Lower leg skin (tissue), 4 donors: ENCODE measurements at regions not wholly inside any gene's neighbourhood (a gene's known extent, or its start where the extent isn't known, plus 50 kb on each side); places are given as distances from the start of the nearest gene placed in this dataset.

ENCODE experiments used
- DNase-seq, 2 donors: peaks; one replicate each; pipeline ENCODE4 v3.0.0-alpha.2; 2019; ENCODE audit warnings: low spot score in 2 of 2
- H3K4me3 ChIP-seq: fragments of 200-600 bp; sonication (generic); 2 replicates; pipeline ENCODE4 v1.5.1; 2017; ENCODE audit warnings: mild to moderate bottlenecking, low read depth; ENCODE audit not compliant: poor library complexity, severe bottlenecking
- CTCF ChIP-seq, 3 donors: fragments of 450-650 bp; IDR thresholded peaks; one replicate each; pipeline ENCODE4 v1.5.1; 2016; ENCODE audit warnings: antibody characterized with exemption in 3 of 3, mild to moderate bottlenecking in 3 of 3, moderate library complexity in 2 of 3
- POLR2A ChIP-seq, 2 donors: fragments of 450-650 bp; IDR thresholded peaks; one replicate each; pipeline ENCODE4 v1.6.1; 2016 to 2017; ENCODE audit warnings: antibody characterized with exemption in 2 of 2, mild to moderate bottlenecking in 1 of 2, moderate library complexity in 1 of 2
- WGBS, 2 donors: methylation state at CpG; one replicate each; pipeline ENCODE4 v1.1.5; 2018; 5-methylcytosine and 5-hydroxymethylcytosine counted together
- intact Hi-C: fragments of 100-400 bp; cut with DNase I; formaldehyde crosslinking; loops from one replicate; pipeline ENCODE4 v1.15.0; 2023; ENCODE audit warnings: low total_unique reads

- intact Hi-C loops: no loop called here
- TF ChIP-seq CTCF (IDR thresholded peaks at IDR 0.05): no peak
- TF ChIP-seq POLR2A (IDR thresholded peaks at IDR 0.05): no peak
- WGBS, 2 donors: 39 to 46% methylated on average over 3 of the region's 3 CpGs
- H3K4me3 ChIP-seq: no peak overlapping the region
- no peak for DNase-seq
Measured at GRCh38 chr14:106493962-106494823, 967.8 kb downstream of the TMEM121 start.

GRCh38 chr14:106500571-106500970 lies 974.2 kb downstream of the TMEM121 start:
- H3K4me3 ChIP-seq: no peak overlapping the region
- intact Hi-C loops: no loop called here
- TF ChIP-seq CTCF (IDR thresholded peaks at IDR 0.05) (no peak), POLR2A (IDR thresholded peaks at IDR 0.05) (no peak)
- DNase-seq: no peak
- 39 to 41% methylated on average over 1 of the region's 1 CpG for WGBS, 2 donors

- intact Hi-C loops: no loop called here
- H3K4me3 ChIP-seq: no peak overlapping the region
- DNase-seq: no peak
- TF ChIP-seq CTCF (IDR thresholded peaks at IDR 0.05): no peak
- no peak for TF ChIP-seq POLR2A (IDR thresholded peaks at IDR 0.05)
Measured at GRCh38 chr14:106501898-106502297, 975.5 kb downstream of the TMEM121 start.

- no peak overlapping the region for H3K4me3 ChIP-seq
- 23 to 31% methylated on average over 1 of the region's 1 CpG for WGBS, 2 donors
- intact Hi-C loops: no loop called here
- no peak for DNase-seq
- no peak for TF ChIP-seq CTCF (IDR thresholded peaks at IDR 0.05)
- TF ChIP-seq POLR2A (IDR thresholded peaks at IDR 0.05): no peak
Measured at GRCh38 chr14:106505366-106505765, 979.0 kb downstream of the TMEM121 start.

- TF ChIP-seq CTCF (IDR thresholded peaks at IDR 0.05) (no peak), POLR2A (IDR thresholded peaks at IDR 0.05) (no peak)
- WGBS, 2 donors: 68 to 83% methylated on average over 8 of the region's 8 CpGs
- intact Hi-C loops: no loop called here
- H3K4me3 ChIP-seq: no peak overlapping the region
- DNase-seq: no peak
Measured at GRCh38 chr14:106506881-106507305, 980.5 kb downstream of the TMEM121 start.

GRCh38 chr14:106507354-106507753 lies 981.0 kb downstream of the TMEM121 start:
- 59 to 71% methylated on average over 3 of the region's 3 CpGs for WGBS, 2 donors
- intact Hi-C loops: no loop called here
- DNase-seq: no peak
- no peak overlapping the region for H3K4me3 ChIP-seq
- TF ChIP-seq CTCF (IDR thresholded peaks at IDR 0.05) (no peak), POLR2A (IDR thresholded peaks at IDR 0.05) (no peak)
